Adrenal gland (tissue), 9 donors: ENCODE measurements at regions not wholly inside any gene's neighbourhood (a gene's known extent, or its start where the extent isn't known, plus 50 kb on each side); places are given as distances from the start of the nearest gene placed in this dataset.

Experiments
- DNase-seq, 7 donors: peaks; one replicate each; pipeline ENCODE4 v3.0.0-alpha.2; 2019 to 2020
- H3K27ac ChIP-seq, 5 donors: fragments of 200-600 bp; sonication (generic) in 4 of 5; 1 replicate in 3 of 5; 2 replicates in 2 of 5; pipeline versions ENCODE4 v1.5.1 to v1.8.0; 2016 to 2020; ENCODE audit warnings: mild to moderate bottlenecking in 1 of 5
- H3K27me3 ChIP-seq: fragments of 200-600 bp; 2 replicates; pipeline ENCODE4 v1.8.0; 2021
- H3K36me3 ChIP-seq, 2 donors: fragments of 200-600 bp; replicated peaks in 1 of 2; 1 replicate in 1 of 2; 2 replicates in 1 of 2; pipeline versions ENCODE4 v1.5.1 to v1.8.0; 2018 to 2022
- H3K4me1 ChIP-seq, 2 donors: fragments of 200-600 bp; replicated peaks in 1 of 2; 1 replicate in 1 of 2; 2 replicates in 1 of 2; pipeline versions ENCODE4 v1.5.1 to v1.8.0; 2018 to 2021
- H3K4me3 ChIP-seq, 4 donors: fragments of 200-600 bp; sonication (generic) in 3 of 4; one replicate each; pipeline ENCODE4 v1.5.1; 2016 to 2018
- H3K9me3 ChIP-seq, 3 donors: fragments of 200-600 bp; sonication (generic) in 1 of 3; replicated peaks in 1 of 3; 1 replicate in 2 of 3; 2 replicates in 1 of 3; pipeline versions ENCODE4 v1.5.1 to v1.8.0; 2016 to 2021
- POLR2A ChIP-seq, 2 donors: fragments of 450-650 bp; IDR thresholded peaks; one replicate each; pipeline ENCODE4 v1.6.1; 2017; ENCODE audit warnings: antibody characterized with exemption in 2 of 2, mild to moderate bottlenecking in 2 of 2, moderate library complexity in 1 of 2
- WGBS, 4 donors: extraction: QIAGEN DNeasy Blood & Tissue Kit in 2 of 4; methylation state at CpG; one replicate each; pipeline versions ENCODE4 v1.1.5 to v1.1.7; 2013 to 2017; 5-methylcytosine and 5-hydroxymethylcytosine counted together
- intact Hi-C, 2 donors: fragments of 100-400 bp; cut with DNase I; formaldehyde crosslinking; loops; one replicate each; pipeline versions ENCODE4 v1.14.1 to v1.15.0; 2022 to 2023
- TF ChIP-seq, protein P1 (sequence below), 6 experiments: fragments of 450-650 bp in 4 of 6; fragments of 200-600 bp in 2 of 6; sonication (generic) in 1 of 6; IDR thresholded peaks; 1 replicate in 5 of 6; 2 replicates in 1 of 6; pipeline versions ENCODE4 v1.5.1 to v1.8.0; 2016 to 2021; ENCODE audit warnings: antibody characterized with exemption in 6 of 6, mild to moderate bottlenecking in 2 of 6, moderate library complexity in 1 of 6
- donor health status: healthy with polysubstance abuse.
- donor health status: Bipolar disorder and iron deficiency.
- donor health status: DM: yes; HTN: yes; CAD: no.
- donor health status: DM: no; HTN: no; CAD: no.
- donor health status: DM: no; HTN: no; CAD: no.

- no peaks in the 10 kb centered on the region for H3K27me3 ChIP-seq
- H3K36me3 ChIP-seq = no peaks in the 10 kb centered on the region
- no peaks in the 10 kb centered on the region for H3K4me1 ChIP-seq
- H3K27ac ChIP-seq = no peak overlapping the region
- TF ChIP-seq, protein P1, sequence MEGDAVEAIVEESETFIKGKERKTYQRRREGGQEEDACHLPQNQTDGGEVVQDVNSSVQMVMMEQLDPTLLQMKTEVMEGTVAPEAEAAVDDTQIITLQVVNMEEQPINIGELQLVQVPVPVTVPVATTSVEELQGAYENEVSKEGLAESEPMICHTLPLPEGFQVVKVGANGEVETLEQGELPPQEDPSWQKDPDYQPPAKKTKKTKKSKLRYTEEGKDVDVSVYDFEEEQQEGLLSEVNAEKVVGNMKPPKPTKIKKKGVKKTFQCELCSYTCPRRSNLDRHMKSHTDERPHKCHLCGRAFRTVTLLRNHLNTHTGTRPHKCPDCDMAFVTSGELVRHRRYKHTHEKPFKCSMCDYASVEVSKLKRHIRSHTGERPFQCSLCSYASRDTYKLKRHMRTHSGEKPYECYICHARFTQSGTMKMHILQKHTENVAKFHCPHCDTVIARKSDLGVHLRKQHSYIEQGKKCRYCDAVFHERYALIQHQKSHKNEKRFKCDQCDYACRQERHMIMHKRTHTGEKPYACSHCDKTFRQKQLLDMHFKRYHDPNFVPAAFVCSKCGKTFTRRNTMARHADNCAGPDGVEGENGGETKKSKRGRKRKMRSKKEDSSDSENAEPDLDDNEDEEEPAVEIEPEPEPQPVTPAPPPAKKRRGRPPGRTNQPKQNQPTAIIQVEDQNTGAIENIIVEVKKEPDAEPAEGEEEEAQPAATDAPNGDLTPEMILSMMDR (IDR thresholded peaks at IDR 0.05) = no peak
- no peak for TF ChIP-seq POLR2A (IDR thresholded peaks at IDR 0.05)
- H3K9me3 ChIP-seq = no peaks in the 10 kb centered on the region
- H3K4me3 ChIP-seq = no peak overlapping the region
- no peak for DNase-seq
- WGBS, 4 donors = 57 to 67% (median 63%) methylated on average over 1 of the region's 1 CpG
- intact Hi-C loops = no loop called here
These were observed 261.4 kb upstream of the TMTC1 start for GRCh38 chr12:30045171-30045570.

DNA sequence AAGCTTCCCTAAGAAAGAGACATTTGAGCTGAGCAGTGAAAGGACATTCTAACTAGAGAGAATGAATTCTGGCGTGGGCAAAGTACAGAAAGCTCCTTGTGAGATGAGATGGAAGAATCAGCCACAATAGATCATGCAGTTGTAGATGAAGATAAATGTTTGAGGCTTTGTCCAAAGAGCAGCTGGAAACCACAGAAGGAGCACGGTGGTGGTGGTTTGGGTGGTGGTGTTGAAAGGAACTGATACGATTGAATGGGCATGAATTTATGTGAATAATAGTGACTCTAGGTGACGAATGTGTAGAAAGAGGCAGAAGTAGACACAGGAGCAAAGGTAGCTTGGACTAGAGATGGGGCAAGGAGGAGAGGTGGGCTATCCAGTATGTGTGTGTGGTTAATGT, 260.5 kb upstream of the TMTC1 start:
- no peak for TF ChIP-seq POLR2A (IDR thresholded peaks at IDR 0.05)
- TF ChIP-seq, protein P1 (IDR thresholded peaks at IDR 0.05) = no peak
- intact Hi-C loops = no loop called here
- Histone ChIP-seq H3K4me3 (no peak overlapping the region), H3K27me3 (no peaks in the 10 kb centered on the region), H3K9me3 (no peaks in the 10 kb centered on the region), H3K36me3 (no peaks in the 10 kb centered on the region), H3K4me1 (no peaks in the 10 kb centered on the region), H3K27ac (no peak overlapping the region)
- 79 to 86% (median 81%) methylated on average over 4 of the region's 4 CpGs for WGBS, 4 donors
- DNase-seq = no peak

GRCh38 chr12:30043151-30043847, 259.6 kb upstream of the TMTC1 start:
- DNase-seq = no peak
- Histone ChIP-seq H3K4me3 (no peak overlapping the region), H3K9me3 (no peaks in the 10 kb centered on the region), H3K27me3 (no peaks in the 10 kb centered on the region), H3K27ac (no peak overlapping the region), H3K4me1 (no peaks in the 10 kb centered on the region), H3K36me3 (no peaks in the 10 kb centered on the region)
- 79 to 85% (median 81%) methylated on average over 6 of the region's 6 CpGs for WGBS, 4 donors
- intact Hi-C loops = no loop called here
- TF ChIP-seq, protein P1 (IDR thresholded peaks at IDR 0.05) = no peak
- TF ChIP-seq POLR2A (IDR thresholded peaks at IDR 0.05) = no peak

- no peaks in the 10 kb centered on the region for H3K27me3 ChIP-seq
- H3K27ac ChIP-seq = no peak overlapping the region
- TF ChIP-seq, protein P1 (IDR thresholded peaks at IDR 0.05) = no peak
- TF ChIP-seq POLR2A (IDR thresholded peaks at IDR 0.05) = no peak
- H3K4me3 ChIP-seq = no peak overlapping the region
- no peaks in the 10 kb centered on the region for H3K4me1 ChIP-seq
- H3K36me3 ChIP-seq = no peaks in the 10 kb centered on the region
- intact Hi-C loops = no loop called here
- no peaks in the 10 kb centered on the region for H3K9me3 ChIP-seq
- no peak for DNase-seq
- 44 to 59% (median 47%) methylated on average over 2 of the region's 2 CpGs for WGBS, 4 donors
These were observed 257.4 kb upstream of the TMTC1 start for GRCh38 chr12:30041096-30041495.
